Heart right ventricle (tissue), 16 donors: ENCODE measurements at regions not wholly inside any gene's neighbourhood (a gene's known extent, or its start where the extent isn't known, plus 50 kb on each side); places are given as distances from the start of the nearest gene placed in this dataset.
A peak's percentile ranks its signal among the peaks of the same experiment; 100 is the strongest.

Source experiments
- ATAC-seq, 8 donors: fragments of 200-7000 bp; cut with Tn5 transposase; one replicate each; pipeline ENCODE4 v1.9.1; 2020; ENCODE audit warnings: mild to moderate bottlenecking in 8 of 8, moderate library complexity in 8 of 8, moderate number of reproducible peaks in 1 of 8
- DNase-seq, 2 donors: peaks; one replicate each; pipeline ENCODE4 v3.0.0-alpha.2; 2020
- H3K27ac ChIP-seq, 10 donors: fragments of 200-600 bp; sonication (generic) in 2 of 10; one replicate each; pipeline versions ENCODE4 v1.5.0 to v1.8.0; 2020 to 2022; ENCODE audit warnings: mild to moderate bottlenecking in 3 of 10
- H3K27me3 ChIP-seq, 7 donors: fragments of 200-600 bp; one replicate each; pipeline ENCODE4 v1.8.0; 2021 to 2022; ENCODE audit warnings: mild to moderate bottlenecking in 2 of 7
- H3K36me3 ChIP-seq, 9 donors: fragments of 200-600 bp; sonication (generic) in 1 of 9; one replicate each; pipeline versions ENCODE4 v1.5.0 to v1.8.0; 2020 to 2022; ENCODE audit warnings: mild to moderate bottlenecking in 2 of 9
- H3K4me1 ChIP-seq, 9 donors: fragments of 200-600 bp; sonication (generic) in 1 of 9; one replicate each; pipeline versions ENCODE4 v1.5.0 to v1.8.0; 2020 to 2022; ENCODE audit warnings: mild to moderate bottlenecking in 4 of 9
- H3K4me3 ChIP-seq, 10 donors: fragments of 200-600 bp; sonication (generic) in 2 of 10; one replicate each; pipeline versions ENCODE4 v1.5.0 to v1.8.0; 2020 to 2022; ENCODE audit warnings: mild to moderate bottlenecking in 7 of 10, moderate library complexity in 2 of 10
- H3K9me3 ChIP-seq, 11 donors: fragments of 200-600 bp in 10 of 11; sonication (generic) in 2 of 11; one replicate each; pipeline versions ENCODE4 v1.5.0 to v1.8.0; 2013 to 2022; ENCODE audit warnings: mild to moderate bottlenecking in 2 of 11, control low read depth in 1 of 11, moderate library complexity in 1 of 11
- CTCF ChIP-seq, 9 donors: fragments of 200-600 bp; sonication (generic) in 2 of 9; IDR thresholded peaks; one replicate each; pipeline versions ENCODE4 v1.5.0 to v1.8.0; 2021 to 2022; ENCODE audit warnings: antibody characterized with exemption in 9 of 9, mild to moderate bottlenecking in 5 of 9, moderate library complexity in 1 of 9
- WGBS, 2 donors: extraction: QIAGEN DNeasy Blood & Tissue Kit; methylation state at CpG; one replicate each; pipeline ENCODE4 v1.1.7; 2013; ENCODE audit warnings: inconsistent platforms in 1 of 2; 5-methylcytosine and 5-hydroxymethylcytosine counted together
- intact Hi-C, 10 donors: fragments of 100-400 bp; cut with DNase I; formaldehyde crosslinking; loops; one replicate each; pipeline versions ENCODE4 v1.11.1 to v1.14.2; 2022
- donor health status: Arrhythmogenic right ventricular cardiomyopathy.
- donor health status: ischemic (EF 13 %, LVEDD 7.1; RV severe dilation, severe dysfunction).
- donor health status: healthy with polysubstance abuse.
- donor health status: DM: no; HTN: yes; CAD: no.
- donor health status: DM: no; HTN: no; CAD: no.
- donor health status: ischemic (EF 25% LVEDD 6.9; RV normal size, moderate dysfunction).
- donor health status: ischemic (EF 25% LVEDD 5.7; RV mildly dilated, moderate dysfunction).
- donor health status: healthy.
- donor health status: DM: yes; HTN: yes; CAD: no.
- donor health status: Ischemic cardiomyopathy.
- donor health status: ischemic (EF 35%, LVEDD 5.7; RV mildly dilated, moderate dysfunction).
- donor health status: nonischemic (EF 11% LVEDD 7.7; RV severe dilation, severe dysfunction).
- donor health status: DM: yes; HTN: yes; CAD: no.
- donor health status: PGD.
- donor health status: ischemic (EF 29% LVEDD 5.4; RV normal size, mild dysfunction).
- donor health status: nonischemic (EF 23%, LVEDD 6.1; RV moderate dilation, normal function).

- no peaks in the 10 kb centered on the region for H3K4me1 ChIP-seq
- intact Hi-C loops = no loop called here
- H3K27ac ChIP-seq = no peak overlapping the region
- DNase-seq = no peak
- no peaks in the 10 kb centered on the region for H3K27me3 ChIP-seq
- ATAC-seq = no peak
- H3K4me3 ChIP-seq = no peak overlapping the region
- peaks cover 0 to 9% (median 0%) of the 10 kb centered on the region in 11 donors for H3K9me3 ChIP-seq
- no peaks in the 10 kb centered on the region for H3K36me3 ChIP-seq
- no peak for TF ChIP-seq CTCF (IDR thresholded peaks at IDR 0.05)
- WGBS, 2 donors = 85 to 89% methylated on average over 1 of the region's 1 CpG
Observed at GRCh38 chr21:24850121-24850520, 757.2 kb downstream of the MRPL39 start.

GRCh38 chr21:24844671-24845070 lies 762.6 kb downstream of the MRPL39 start:
- no peaks in the 10 kb centered on the region for H3K36me3 ChIP-seq
- H3K27me3 ChIP-seq = no peaks in the 10 kb centered on the region
- DNase-seq (peak in 1 of 2 donors; percentile 11), ATAC-seq (no peak)
- H3K9me3 ChIP-seq = peaks cover 0 to 22% (median 0%) of the 10 kb centered on the region in 11 donors
- intact Hi-C loops = no loop called here
- no peak overlapping the region for H3K4me3 ChIP-seq
- no peaks in the 10 kb centered on the region for H3K4me1 ChIP-seq
- 44 to 45% methylated on average over 5 of the region's 5 CpGs for WGBS, 2 donors
- no peak overlapping the region for H3K27ac ChIP-seq
- TF ChIP-seq CTCF (IDR thresholded peaks at IDR 0.05) = no peak

GRCh38 chr21:24840287-24840686 lies 767.0 kb downstream of the MRPL39 start:
- ATAC-seq (no peak), DNase-seq (no peak)
- H3K36me3 ChIP-seq = no peaks in the 10 kb centered on the region
- H3K4me3 ChIP-seq = no peak overlapping the region
- no peaks in the 10 kb centered on the region for H3K4me1 ChIP-seq
- 90 to 92% methylated on average over 29 to 30 of the region's 30 CpGs for WGBS, 2 donors
- intact Hi-C loops = no loop called here
- TF ChIP-seq CTCF (IDR thresholded peaks at IDR 0.05) = no peak
- H3K27ac ChIP-seq = no peak overlapping the region
- H3K27me3 ChIP-seq = no peaks in the 10 kb centered on the region
- H3K9me3 ChIP-seq = peaks cover 0 to 16% (median 0%) of the 10 kb centered on the region in 11 donors

- no peak overlapping the region for H3K4me3 ChIP-seq
- H3K4me1 ChIP-seq = no peaks in the 10 kb centered on the region
- intact Hi-C loops = no loop called here
- ATAC-seq (no peak), DNase-seq (no peak)
- H3K27ac ChIP-seq = no peak overlapping the region
- no peaks in the 10 kb centered on the region for H3K9me3 ChIP-seq
- no peak for TF ChIP-seq CTCF (IDR thresholded peaks at IDR 0.05)
- no peaks in the 10 kb centered on the region for H3K36me3 ChIP-seq
- no peaks in the 10 kb centered on the region for H3K27me3 ChIP-seq
- 64 to 73% methylated on average over 1 of the region's 1 CpG for WGBS, 2 donors
Observed at GRCh38 chr21:24832961-24833360, 774.3 kb downstream of the MRPL39 start.
